ENCODE measurements at regions not wholly inside any gene's neighbourhood (a gene's known extent, or its start where the extent isn't known, plus 50 kb on each side); places are given as distances from the start of the nearest gene placed in this dataset.

DNA sequence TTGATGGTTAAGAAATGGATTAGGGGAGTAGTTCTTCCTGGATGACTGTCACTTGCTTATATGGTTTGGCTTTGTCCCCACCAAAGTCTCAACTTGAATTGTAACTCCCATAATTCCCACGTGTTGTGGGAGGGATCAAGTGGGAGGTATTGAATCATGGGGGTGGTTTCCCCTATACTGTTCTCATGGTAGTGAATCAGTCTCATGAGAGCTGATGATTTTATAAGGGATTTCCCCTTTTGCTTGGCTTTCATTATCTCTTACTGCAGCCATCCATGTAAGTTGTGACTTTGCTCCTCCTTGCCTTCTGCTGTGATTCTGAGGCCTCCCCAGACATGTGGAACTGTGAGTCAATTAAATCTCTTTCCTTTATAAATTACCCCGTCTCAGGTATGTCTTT, 1621.1 kb downstream of the MRPL39 start:
- Histone ChIP-seq H3K4me3 (no peak overlapping the region), H3K4me1 (no peaks in the 10 kb centered on the region), H3K9me3 (no peaks in the 10 kb centered on the region), H3K27ac (no peak overlapping the region), H3K36me3 (no peaks in the 10 kb centered on the region), H3K27me3 (no peaks in the 10 kb centered on the region)
- no peak for ATAC-seq
- TF ChIP-seq, protein P1, sequence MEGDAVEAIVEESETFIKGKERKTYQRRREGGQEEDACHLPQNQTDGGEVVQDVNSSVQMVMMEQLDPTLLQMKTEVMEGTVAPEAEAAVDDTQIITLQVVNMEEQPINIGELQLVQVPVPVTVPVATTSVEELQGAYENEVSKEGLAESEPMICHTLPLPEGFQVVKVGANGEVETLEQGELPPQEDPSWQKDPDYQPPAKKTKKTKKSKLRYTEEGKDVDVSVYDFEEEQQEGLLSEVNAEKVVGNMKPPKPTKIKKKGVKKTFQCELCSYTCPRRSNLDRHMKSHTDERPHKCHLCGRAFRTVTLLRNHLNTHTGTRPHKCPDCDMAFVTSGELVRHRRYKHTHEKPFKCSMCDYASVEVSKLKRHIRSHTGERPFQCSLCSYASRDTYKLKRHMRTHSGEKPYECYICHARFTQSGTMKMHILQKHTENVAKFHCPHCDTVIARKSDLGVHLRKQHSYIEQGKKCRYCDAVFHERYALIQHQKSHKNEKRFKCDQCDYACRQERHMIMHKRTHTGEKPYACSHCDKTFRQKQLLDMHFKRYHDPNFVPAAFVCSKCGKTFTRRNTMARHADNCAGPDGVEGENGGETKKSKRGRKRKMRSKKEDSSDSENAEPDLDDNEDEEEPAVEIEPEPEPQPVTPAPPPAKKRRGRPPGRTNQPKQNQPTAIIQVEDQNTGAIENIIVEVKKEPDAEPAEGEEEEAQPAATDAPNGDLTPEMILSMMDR (IDR thresholded peaks at IDR 0.05), result no peak
- no peak for TF ChIP-seq POLR2AphosphoS5 (IDR thresholded peaks at IDR 0.05)
- no peak for TF ChIP-seq EP300 (IDR thresholded peaks at IDR 0.05)
- TF ChIP-seq POLR2A (IDR thresholded peaks at IDR 0.05), result no peak
- WGBS, 2 donors (ENCODE audit: low coverage in 1 of 2), result 13 to 33% methylated on average over 1 of the region's 2 CpGs

GRCh38 chr21:23982546-23982945, 1624.7 kb downstream of the MRPL39 start:
- Histone ChIP-seq H3K4me1 (no peaks in the 10 kb centered on the region), H3K27me3 (no peaks in the 10 kb centered on the region), H3K27ac (no peak overlapping the region), H3K9me3 (no peaks in the 10 kb centered on the region), H3K36me3 (no peaks in the 10 kb centered on the region), H3K4me3 (no peak overlapping the region)
- WGBS, 2 donors (ENCODE audit: low coverage in 1 of 2), result 45 to 56% methylated on average over 3 to 4 of the region's 4 CpGs
- ATAC-seq, result no peak
- no peak for TF ChIP-seq POLR2AphosphoS5 (IDR thresholded peaks at IDR 0.05)
- no peak for TF ChIP-seq POLR2A (IDR thresholded peaks at IDR 0.05)
- no peak for TF ChIP-seq EP300 (IDR thresholded peaks at IDR 0.05)
- TF ChIP-seq, protein P1 (IDR thresholded peaks at IDR 0.05), result no peak

DNA sequence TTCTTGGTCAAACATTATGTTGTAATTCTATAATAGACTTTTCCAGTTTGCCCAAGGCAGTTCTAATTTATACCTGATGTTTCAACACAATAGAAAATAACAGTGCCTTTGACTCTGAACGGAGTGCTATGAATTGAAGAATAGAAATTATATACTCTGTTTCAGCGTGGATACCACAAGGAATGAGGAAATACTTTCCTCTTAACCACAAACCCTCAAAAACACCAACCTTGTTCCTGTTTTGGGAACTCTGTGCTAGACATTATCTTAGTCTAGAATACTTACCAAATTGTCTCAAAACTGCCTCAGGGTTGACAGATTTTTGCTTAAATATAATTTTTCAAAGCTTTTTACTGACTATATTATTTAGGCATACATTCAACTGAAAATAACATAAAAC, 1629.3 kb downstream of the MRPL39 start:
- Histone ChIP-seq H3K4me3 (no peak overlapping the region), H3K9me3 (no peaks in the 10 kb centered on the region), H3K27ac (no peak overlapping the region), H3K36me3 (no peaks in the 10 kb centered on the region), H3K4me1 (no peaks in the 10 kb centered on the region), H3K27me3 (no peaks in the 10 kb centered on the region)
- no peak for TF ChIP-seq POLR2A (IDR thresholded peaks at IDR 0.05)
- TF ChIP-seq, protein P1 (IDR thresholded peaks at IDR 0.05), result no peak
- TF ChIP-seq EP300 (IDR thresholded peaks at IDR 0.05), result no peak
- no peak for TF ChIP-seq POLR2AphosphoS5 (IDR thresholded peaks at IDR 0.05)
- 68 to 100% methylated on average over 1 to 2 of the region's 2 CpGs for WGBS, 2 donors (ENCODE audit: low coverage in 1 of 2)
- no peak for ATAC-seq

DNA sequence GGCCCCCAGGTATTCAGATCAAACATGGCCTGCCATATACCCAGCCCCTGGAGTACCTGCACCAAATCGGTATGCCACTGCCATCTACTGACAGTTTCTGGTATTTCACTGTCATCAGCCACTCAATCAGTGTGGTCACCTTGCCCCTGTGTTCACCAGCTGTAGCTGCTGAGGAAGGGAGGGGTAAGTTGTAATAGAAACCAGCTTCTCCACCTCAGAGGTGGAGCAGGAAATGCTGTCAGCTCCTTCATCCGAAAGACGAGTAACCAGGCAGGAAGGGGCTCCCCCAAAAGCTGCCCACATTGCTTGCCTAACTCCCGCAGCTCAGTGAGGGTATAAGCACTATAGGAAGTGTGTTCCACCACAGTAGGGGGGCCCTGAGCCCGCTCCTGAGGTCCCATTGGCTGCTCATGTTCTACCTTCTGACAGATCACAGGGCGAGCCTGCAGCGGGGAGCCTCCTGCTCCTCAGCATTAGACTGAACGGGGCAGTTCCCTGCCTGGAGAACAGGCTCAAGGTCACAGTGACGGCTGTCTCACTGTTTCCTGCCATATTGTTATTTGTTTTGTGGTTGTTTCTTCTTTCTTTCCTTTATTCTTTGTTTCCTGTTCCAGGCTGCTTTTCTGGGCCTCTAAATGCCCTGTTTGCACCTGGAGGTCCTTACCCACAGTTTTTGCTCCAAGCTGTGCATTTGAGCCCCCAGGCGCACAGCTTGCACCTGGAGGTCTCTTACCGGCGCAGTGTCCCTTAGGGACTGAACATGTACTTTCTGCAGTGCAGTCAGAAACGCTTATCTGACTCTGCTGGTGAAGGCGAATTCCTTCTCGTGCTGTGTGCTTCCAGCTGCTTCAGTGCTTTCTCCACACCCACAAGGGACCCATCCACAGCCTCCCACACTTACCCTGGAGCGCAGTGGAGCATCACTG, 1638.3 kb downstream of the MRPL39 start:
- Histone ChIP-seq H3K36me3 (no peaks in the 10 kb centered on the region), H3K9me3 (no peaks in the 10 kb centered on the region), H3K27ac (no peak overlapping the region), H3K4me3 (no peak overlapping the region), H3K4me1 (no peaks in the 10 kb centered on the region), H3K27me3 (no peaks in the 10 kb centered on the region)
- 58 to 78% methylated on average over 4 to 8 of the region's 16 CpGs for WGBS, 2 donors (ENCODE audit: low coverage in 1 of 2)
- ATAC-seq, result no peak
- TF ChIP-seq POLR2AphosphoS5 (IDR thresholded peaks at IDR 0.05), result no peak
- TF ChIP-seq EP300 (IDR thresholded peaks at IDR 0.05), result no peak
- TF ChIP-seq, protein P1 (IDR thresholded peaks at IDR 0.05), result peak in 1 of 4 experiments; percentile 32

- Histone ChIP-seq H3K27me3 (no peaks in the 10 kb centered on the region), H3K4me1 (no peaks in the 10 kb centered on the region), H3K9me3 (no peaks in the 10 kb centered on the region), H3K27ac (no peak overlapping the region), H3K36me3 (no peaks in the 10 kb centered on the region), H3K4me3 (no peak overlapping the region)
- WGBS, 2 donors (ENCODE audit: low coverage in 1 of 2), result no CpG with 5 or more reads among the region's 6 CpGs
- ATAC-seq, result no peak
- TF ChIP-seq, protein P1 (IDR thresholded peaks at IDR 0.05), result no peak
- TF ChIP-seq POLR2AphosphoS5 (IDR thresholded peaks at IDR 0.05) (no peak), POLR2A (IDR thresholded peaks at IDR 0.05) (no peak), EP300 (IDR thresholded peaks at IDR 0.05) (no peak)
These were observed 1639.3 kb downstream of the MRPL39 start for GRCh38 chr21:23968008-23968407.
